ENCODE measurements at regions not wholly inside any gene's neighbourhood (a gene's known extent, or its start where the extent isn't known, plus 50 kb on each side); places are given as distances from the start of the nearest gene placed in this dataset.

GRCh38 chr9:91145496-91145895 is 216.2 kb downstream of the AUH start:
- Histone ChIP-seq H3K4me1 (peaks cover 0 to 5% (median 0%) of the 10 kb centered on the region in 4 donors), H3K36me3 (no peaks in the 10 kb centered on the region), H3K27ac (no peak overlapping the region), H3K9me3 (no peaks in the 10 kb centered on the region), H3K4me3 (no peak overlapping the region), H3K27me3 (no peaks in the 10 kb centered on the region)
- TF ChIP-seq POLR2AphosphoS5 (IDR thresholded peaks at IDR 0.05), result no peak
- TF ChIP-seq POLR2A (IDR thresholded peaks at IDR 0.05), result no peak
- no peak for TF ChIP-seq EP300 (IDR thresholded peaks at IDR 0.05; ENCODE audit: low read depth)
- TF ChIP-seq CTCF (IDR thresholded peaks at IDR 0.05), result no peak
- DNase-seq, result no peak
- in situ Hi-C loops (cut with MboI; ENCODE audit: low pct_ligation_motif_present in 1 of 4, low pct_unique_long_range_greater_than_20kb in 1 of 4, low sequenced_read_pairs in 3 of 4), result no loop called here
- intact Hi-C loops (cut with DNase I; ENCODE audit: low total_unique reads), result no loop called here
- WGBS, 2 donors (ENCODE audit: low coverage in 1 of 2), result 92 to 100% methylated on average over 3 to 4 of the region's 4 CpGs

- DNase-seq, result no peak
- Histone ChIP-seq H3K4me1 (peaks cover 0 to 9% (median 0%) of the 10 kb centered on the region in 4 donors), H3K36me3 (no peaks in the 10 kb centered on the region), H3K4me3 (no peak overlapping the region), H3K27ac (no peak overlapping the region), H3K27me3 (no peaks in the 10 kb centered on the region), H3K9me3 (no peaks in the 10 kb centered on the region)
- intact Hi-C loops (cut with DNase I; ENCODE audit: low total_unique reads), result no loop called here
- 82 to 89% methylated on average over 7 to 10 of the region's 10 CpGs for WGBS, 2 donors (ENCODE audit: low coverage in 1 of 2)
- in situ Hi-C loops (cut with MboI; ENCODE audit: low pct_ligation_motif_present in 1 of 4, low pct_unique_long_range_greater_than_20kb in 1 of 4, low sequenced_read_pairs in 3 of 4), result no loop called here
- TF ChIP-seq POLR2A (IDR thresholded peaks at IDR 0.05) (no peak), CTCF (IDR thresholded peaks at IDR 0.05) (no peak), POLR2AphosphoS5 (IDR thresholded peaks at IDR 0.05) (no peak), EP300 (IDR thresholded peaks at IDR 0.05; ENCODE audit: low read depth) (no peak)
Observed at GRCh38 chr9:91146391-91147019, 215.2 kb downstream of the AUH start.

- H3K4me1 ChIP-seq, result peaks cover 0 to 9% (median 0%) of the 10 kb centered on the region in 4 donors
- no peak overlapping the region for H3K27ac ChIP-seq
- H3K36me3 ChIP-seq, result no peaks in the 10 kb centered on the region
- WGBS, 2 donors (ENCODE audit: low coverage in 1 of 2), result 90 to 95% methylated on average over 4 to 5 of the region's 5 CpGs
- no peaks in the 10 kb centered on the region for H3K9me3 ChIP-seq
- TF ChIP-seq CTCF (IDR thresholded peaks at IDR 0.05) (no peak), POLR2AphosphoS5 (IDR thresholded peaks at IDR 0.05) (no peak), EP300 (IDR thresholded peaks at IDR 0.05; ENCODE audit: low read depth) (no peak), POLR2A (IDR thresholded peaks at IDR 0.05) (no peak)
- no peak overlapping the region for H3K4me3 ChIP-seq
- in situ Hi-C loops (cut with MboI; ENCODE audit: low pct_ligation_motif_present in 1 of 4, low pct_unique_long_range_greater_than_20kb in 1 of 4, low sequenced_read_pairs in 3 of 4) (no loop called here), intact Hi-C loops (cut with DNase I; ENCODE audit: low total_unique reads) (no loop called here)
- no peaks in the 10 kb centered on the region for H3K27me3 ChIP-seq
- DNase-seq, result no peak
Observed at GRCh38 chr9:91147079-91147708, 214.5 kb downstream of the AUH start.

GRCh38 chr9:91148306-91148705 is 213.4 kb downstream of the AUH start:
- in situ Hi-C loops (cut with MboI; ENCODE audit: low pct_ligation_motif_present in 1 of 4, low pct_unique_long_range_greater_than_20kb in 1 of 4, low sequenced_read_pairs in 3 of 4) (no loop called here), intact Hi-C loops (cut with DNase I; ENCODE audit: low total_unique reads) (no loop called here)
- DNase-seq, result no peak
- H3K9me3 ChIP-seq, result no peaks in the 10 kb centered on the region
- no peaks in the 10 kb centered on the region for H3K27me3 ChIP-seq
- 61 to 86% methylated on average over 3 to 4 of the region's 4 CpGs for WGBS, 2 donors (ENCODE audit: low coverage in 1 of 2)
- TF ChIP-seq POLR2AphosphoS5 (IDR thresholded peaks at IDR 0.05), result no peak
- TF ChIP-seq CTCF (IDR thresholded peaks at IDR 0.05), result no peak
- H3K4me1 ChIP-seq, result peaks cover 0 to 9% (median 0%) of the 10 kb centered on the region in 4 donors
- H3K4me3 ChIP-seq, result no peak overlapping the region
- H3K27ac ChIP-seq, result no peak overlapping the region
- no peaks in the 10 kb centered on the region for H3K36me3 ChIP-seq

All from transverse colon (tissue), 4 donors.